Stimulated activated CD4-positive, alpha-beta T cell treated with anti-CD3 and anti-CD28 coated beads, TNF-alpha, amount 100 ng/mL, for 48 hours (primary cell): ENCODE measurements at regions not wholly inside any gene's neighbourhood (a gene's known extent, or its start where the extent isn't known, plus 50 kb on each side); places are given as distances from the start of the nearest gene placed in this dataset.
"Not testable (repeated sequence)": the region's sequence is repeated elsewhere in the genome, so short reads cannot be mapped to it uniquely, and the experiment has no call there.

Source experiments
- DNase-seq, 3 donors: peaks; one replicate each; pipeline ENCODE4 v3.0.0-alpha.2; 2020; ENCODE audit warnings: low read depth in 3 of 3

DNA sequence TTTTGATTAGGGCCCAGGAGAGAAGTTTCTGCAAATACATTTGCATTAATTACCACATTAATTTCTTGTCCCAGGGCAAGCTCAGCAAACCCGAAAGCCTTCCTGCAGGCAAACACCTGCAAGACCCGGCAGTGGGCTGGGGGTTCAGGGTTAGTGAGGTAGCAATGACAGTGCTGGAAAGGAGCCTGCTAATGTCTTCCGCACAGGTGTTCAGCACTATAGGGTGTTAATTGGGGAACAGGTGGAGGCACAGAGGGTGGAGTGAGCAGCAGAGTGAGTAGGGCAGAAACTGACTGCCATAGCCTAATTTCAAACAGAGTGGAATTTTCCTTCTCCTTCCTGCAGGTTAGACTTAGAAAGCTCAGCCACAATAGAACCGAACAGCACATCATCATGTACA lies 50.9 kb upstream of the UBASH3B start:
- DNase-seq, result no peak

DNA sequence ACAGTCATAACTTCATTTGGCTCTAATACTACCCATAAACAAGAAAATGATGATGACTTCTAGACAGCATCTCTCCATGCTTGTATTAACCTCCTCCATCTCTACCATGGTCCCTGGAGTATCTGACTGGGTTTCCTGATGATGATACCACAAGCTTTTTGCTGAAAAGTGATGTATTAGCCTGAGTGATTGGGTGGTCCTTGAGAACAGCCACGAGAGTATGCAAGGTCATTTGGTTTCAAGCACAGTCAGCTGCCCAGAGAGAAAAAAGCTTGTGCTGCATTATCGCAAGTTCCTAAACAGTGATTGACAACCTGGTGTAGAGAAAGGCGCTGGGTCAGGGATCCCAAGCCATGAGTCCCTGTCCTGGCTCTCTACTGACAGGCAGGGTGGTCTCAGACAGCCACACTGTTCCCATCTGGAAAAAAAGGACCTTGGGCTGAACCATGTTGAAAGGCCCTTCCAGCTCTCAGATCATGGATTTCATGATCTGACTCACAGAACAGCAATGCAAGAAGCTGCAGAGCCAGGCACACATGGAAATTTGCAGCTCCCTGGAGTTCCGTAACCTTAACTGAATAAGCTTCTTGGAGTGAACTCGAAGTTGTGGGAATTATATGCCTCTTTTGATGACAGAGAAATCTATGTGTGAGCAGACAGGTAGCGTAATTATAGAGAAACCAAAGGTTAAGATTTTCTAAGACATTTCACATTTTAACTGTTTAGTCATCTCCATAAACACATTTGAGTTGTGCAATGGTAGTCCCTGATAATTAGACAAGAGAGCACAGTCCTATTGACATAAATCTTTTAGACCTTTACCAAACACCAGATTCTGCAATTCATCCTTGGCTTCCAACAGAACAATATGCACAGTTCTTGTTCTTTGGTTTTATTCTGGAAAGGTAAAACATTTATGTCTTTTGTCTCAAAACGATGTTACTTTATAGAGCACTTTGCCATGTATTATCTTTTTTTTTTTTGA lies 54.1 kb upstream of the UBASH3B start:
- DNase-seq, result no peak

DNA sequence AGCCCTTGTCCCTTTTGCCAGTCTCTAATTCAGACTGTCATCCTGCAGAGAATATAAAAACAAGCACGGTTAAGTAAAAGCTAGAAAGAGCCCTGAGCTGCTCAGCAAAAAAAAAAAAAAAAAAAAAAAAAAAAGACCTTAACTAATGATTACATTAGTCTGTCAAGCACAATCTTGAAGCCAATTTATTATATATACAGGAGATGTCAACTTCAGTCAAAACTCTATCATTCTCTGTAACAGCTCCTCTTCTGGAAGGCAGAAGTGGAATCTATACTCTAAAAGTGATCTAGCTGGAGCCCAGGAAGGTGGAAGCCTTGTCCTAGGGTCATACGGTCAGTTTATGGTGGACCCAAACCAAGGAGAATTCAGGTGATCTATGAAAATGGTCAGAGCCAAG lies 55.2 kb upstream of the UBASH3B start:
- DNase-seq, result no peak

DNA sequence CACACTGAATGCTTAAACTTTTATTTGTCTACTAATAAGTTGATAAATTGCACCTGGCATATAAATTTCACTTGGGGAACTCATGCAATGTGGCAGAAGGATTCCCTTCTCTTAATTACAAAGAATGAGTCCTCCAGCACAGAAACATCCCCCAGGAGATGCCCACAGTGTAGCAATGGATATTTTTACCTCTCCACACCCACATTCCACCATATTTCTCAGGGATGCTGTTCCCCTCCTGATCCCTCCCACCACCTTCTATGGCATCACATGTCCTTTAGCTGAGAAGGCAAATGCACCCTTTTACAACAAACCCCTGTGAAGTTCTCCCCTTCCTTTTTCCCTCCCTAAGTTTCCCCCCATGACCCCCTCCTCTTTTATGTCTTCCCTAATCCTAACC lies 56.1 kb upstream of the UBASH3B start:
- DNase-seq, result no peak

DNA sequence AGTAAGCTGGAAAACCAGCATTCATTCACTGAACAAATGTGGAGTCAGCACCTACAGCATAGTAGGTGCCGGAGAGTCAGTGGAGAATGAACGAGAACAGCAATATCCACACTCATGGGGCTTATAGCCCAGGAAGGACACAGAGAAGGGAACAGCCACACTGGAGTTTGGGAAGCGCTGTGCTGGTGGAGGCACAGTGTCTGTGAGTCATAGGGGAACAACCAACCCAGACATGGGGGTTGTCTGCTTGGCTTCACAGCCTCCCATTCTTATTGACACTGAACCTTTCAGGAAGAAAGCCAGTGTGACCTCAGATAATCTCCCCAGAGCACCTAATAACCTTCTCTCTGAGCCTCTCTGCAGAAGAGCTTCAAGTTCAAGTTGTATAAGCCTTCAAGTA lies 56.6 kb upstream of the UBASH3B start:
- DNase-seq, result no peak

DNA sequence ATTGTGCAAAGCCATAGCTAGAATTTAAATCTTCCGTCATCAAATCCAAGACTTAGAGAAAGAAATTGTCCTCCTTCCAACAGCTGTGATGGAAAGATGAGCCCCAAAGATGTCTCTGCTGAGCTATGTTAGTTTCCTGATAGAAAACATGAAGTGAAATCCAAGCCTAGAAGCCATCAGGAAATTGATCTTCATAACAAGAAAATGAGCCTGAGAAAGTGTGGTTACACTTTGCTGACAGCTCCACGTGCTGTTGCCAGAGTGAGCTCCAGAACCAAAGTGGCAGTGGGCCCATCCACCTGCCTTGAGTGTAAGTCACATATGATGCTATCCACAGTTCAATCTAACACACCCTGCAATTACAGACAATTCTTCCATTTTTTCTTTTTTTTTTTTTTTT lies 58.0 kb upstream of the UBASH3B start:
- no peak for DNase-seq

DNA sequence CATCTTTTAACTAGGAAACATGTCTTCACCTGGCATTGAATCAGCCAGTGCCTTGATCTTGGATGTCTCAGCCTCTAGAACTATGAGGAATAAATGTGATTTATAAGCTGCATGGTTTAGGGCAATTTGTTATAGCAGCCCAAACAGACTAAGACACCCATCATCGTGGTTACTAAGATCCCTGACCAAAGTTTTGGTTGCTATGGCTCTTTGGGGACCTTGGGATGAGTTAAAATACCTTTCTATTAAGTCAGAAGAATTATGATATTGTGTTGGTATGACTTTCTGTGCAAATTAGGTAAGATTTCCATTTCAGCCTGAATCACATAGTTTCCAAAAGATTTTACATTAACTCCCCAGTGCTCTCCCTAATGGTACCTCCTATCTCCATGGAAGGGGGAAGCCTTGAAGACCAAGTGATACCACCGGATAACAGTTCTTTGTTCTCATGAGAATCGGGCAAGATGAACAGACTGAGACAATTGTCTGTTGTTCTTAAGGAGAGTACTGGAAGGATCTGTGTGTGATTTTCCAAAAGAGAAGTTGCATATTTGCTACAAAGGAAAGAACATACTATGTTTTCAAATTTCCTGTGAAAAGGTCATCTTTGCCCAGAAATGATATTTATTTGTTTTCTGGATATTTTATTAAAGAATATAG lies 60.4 kb upstream of the UBASH3B start:
- no peak for DNase-seq

DNA sequence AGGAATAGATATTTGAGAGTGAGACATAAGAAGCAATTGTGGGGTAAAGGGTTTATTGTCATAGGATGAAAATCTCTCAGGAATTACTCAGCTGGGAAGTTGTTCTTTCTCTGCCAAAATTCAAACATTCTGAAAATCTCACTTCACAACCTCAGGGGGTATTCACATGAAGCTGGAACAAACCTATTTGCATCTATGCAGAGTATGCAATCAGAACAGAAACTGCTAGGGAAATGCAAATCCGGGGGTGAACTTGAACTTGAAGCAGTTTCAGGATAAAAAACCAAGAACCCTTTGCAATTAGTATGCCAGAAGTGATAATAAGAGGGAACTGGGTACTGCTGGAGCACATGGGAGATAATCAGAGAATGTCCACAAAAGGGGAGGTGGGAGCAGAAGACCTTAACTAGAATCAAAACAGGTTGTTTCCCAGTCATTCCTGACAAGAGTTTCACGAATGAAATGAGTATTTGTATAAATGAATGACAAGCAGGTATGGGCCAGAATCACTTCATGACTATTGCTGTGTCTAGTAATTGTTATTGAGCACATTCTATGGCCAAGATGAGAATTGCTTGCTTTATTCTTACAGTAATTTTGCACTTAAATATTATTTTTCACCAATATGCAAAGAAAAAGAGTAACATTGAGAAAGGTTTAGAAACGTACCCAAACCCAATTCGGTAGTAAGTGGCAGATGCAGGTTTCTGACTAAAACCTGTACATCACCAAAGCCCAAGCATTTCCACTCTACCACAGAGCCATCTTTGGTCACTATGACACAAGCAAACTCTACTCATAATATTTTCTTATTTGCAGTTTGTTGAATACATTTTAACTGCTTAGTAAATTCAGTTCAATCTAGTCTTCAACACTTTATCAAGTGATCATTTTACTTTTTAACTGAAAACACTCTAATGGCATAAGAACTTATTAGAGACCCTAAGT lies 61.8 kb upstream of the UBASH3B start:
- DNase-seq, result no peak

DNA sequence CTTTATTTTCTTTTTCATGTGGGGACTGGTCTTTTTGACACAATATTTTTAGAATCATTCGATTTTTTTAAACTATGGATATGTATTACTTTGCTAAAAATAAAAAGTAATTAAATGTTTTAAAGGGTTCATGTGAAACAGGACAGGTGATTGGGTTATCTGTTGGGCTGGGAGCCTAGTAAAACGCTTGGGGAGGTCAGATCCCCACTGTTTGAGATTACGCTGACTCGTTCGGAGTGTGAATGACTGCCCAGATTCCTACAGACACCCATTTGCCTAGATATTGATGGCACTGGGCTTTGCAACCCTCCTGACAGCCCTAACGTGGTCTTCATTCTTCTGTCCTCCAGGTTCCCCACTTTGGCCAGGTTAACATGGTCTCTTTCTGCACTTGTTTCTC lies 62.9 kb upstream of the UBASH3B start:
- no peak for DNase-seq

DNA sequence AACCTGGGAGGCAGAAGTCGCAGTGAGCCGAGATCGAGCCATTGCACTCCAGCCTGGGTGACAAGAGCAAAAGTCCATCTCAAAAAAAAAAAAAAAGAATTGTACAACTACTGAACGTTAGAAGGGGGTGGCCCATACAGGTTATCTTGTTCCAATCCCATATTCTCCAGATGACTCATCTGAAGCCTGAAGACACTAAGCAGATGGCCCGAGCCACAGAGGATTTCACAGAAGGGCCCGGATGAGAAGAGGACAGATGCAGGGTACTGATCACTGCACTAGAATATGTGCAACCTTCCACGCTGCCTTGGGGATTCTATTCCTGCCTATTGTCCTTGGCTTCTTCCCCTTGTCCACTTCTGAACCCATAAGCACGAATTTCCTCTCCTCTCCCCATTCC lies 70.9 kb upstream of the UBASH3B start:
- no peak for DNase-seq

DNA sequence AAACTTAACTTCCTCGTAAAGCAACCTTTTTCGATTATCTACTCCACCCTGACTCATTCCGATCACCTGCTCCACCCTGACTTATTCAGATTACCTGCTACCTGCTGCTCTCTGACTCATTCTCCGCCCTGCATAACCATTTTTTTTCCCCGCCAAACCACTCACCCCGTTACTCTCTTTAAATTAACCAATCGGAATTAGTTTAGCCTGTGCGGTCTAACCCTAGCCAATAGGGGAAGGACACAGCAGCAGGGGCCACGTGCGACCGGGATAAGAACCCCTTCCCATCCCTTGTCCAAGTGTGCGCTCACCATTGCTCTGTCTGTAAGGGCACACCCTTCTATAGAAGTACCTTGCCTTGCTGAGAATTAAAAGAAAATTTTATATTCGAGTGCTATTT lies 75.5 kb upstream of the UBASH3B start:
- not testable (repeated sequence) for DNase-seq

DNA sequence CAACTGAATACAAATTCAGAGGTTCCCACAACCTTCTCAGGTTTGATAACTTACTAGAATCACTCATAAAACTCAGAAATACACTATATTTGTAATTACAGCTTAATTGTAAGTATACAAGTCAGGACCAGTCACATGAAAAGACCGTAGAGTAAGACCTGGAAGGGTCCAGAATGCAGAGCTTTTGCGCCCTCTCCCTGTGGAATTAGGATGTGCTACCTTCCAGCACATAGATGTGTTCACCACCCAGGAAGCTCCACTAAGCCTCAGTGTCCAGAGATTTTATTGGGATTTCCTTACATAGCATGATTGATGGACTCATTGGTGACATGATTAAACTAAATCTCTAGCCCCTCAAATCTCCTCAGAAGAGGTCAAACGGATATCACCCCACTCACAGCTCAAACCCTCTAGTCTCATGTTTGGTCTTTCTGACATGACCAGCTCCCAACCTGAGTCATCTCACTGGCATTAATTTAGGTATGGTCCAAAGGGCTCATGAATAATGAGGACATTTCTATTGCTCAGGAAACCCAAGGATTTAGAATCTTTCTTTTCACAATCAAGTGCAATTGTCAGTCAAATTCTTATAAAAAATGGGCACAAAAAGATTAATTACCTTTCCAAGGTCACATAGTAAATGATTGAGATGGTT lies 77.2 kb upstream of the UBASH3B start:
- no peak for DNase-seq

DNA sequence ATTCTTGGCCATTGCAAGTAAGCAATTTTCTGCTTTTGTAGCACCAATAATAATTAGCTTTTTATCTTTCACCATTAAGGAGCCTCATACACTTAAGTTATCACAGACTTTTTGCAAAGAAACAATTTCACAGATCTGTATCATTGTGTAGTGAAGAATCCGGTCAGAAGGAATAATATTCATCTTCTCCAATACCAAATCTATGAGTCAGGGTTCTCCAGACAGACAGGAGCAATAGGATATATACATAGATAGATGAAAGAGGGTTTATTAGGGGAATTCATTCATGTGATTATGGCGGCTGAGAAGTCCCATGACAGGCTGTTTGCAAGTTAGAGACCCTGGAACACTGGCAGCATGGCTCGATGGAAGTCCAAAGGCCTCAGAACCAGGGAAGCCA lies 82.9 kb upstream of the UBASH3B start:
- no peak for DNase-seq

DNA sequence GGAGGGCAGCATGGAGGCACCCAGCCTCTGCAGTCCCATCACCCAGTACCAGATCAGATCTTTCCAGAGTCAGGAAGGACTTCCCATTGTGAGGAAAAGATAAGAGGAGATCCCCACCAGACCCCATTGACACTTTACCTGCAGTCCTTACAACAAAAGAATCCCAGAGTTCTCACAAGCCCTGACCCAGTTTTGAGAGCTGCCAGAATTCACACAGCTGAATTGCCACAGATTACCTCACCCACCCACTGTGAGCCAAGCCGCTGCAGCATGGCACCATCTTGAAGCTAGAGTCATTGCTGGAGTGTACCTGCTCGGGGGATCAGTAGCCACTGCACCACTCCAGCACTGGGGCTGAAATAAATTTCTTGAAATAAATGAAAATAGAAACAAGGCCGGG lies 91.8 kb upstream of the UBASH3B start:
- no peak for DNase-seq

DNA sequence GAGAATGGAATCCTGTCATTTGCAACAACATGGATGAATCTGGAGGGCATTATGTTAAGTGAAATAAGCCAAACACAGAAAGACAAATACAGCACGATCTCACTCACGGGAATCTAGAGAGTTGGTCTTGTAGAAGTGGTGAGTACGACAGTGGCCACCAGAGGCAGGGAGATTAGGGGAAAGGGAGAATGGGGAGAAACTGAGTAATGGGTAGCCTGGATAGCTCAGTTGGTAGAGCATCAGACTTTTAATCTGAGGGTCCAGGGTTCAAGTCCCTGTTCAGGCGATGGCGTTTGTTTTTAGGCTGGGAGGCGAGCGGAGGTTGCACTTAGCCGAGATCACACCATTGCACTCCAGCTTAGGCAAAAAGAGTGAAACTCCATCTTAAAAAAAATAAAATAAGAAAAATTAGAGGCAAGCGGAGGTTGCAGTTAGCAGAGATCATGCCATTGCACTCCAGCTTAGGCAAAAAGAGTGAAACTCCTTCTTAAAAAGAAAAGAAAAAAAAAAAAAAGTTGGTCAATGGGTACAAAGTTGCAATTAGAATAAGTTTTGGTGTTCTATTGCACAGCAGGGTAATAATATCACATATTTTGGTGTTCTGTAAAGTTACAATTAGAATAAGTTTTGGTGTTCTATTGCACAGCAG lies 95.7 kb upstream of the UBASH3B start:
- DNase-seq, result no peak

DNA sequence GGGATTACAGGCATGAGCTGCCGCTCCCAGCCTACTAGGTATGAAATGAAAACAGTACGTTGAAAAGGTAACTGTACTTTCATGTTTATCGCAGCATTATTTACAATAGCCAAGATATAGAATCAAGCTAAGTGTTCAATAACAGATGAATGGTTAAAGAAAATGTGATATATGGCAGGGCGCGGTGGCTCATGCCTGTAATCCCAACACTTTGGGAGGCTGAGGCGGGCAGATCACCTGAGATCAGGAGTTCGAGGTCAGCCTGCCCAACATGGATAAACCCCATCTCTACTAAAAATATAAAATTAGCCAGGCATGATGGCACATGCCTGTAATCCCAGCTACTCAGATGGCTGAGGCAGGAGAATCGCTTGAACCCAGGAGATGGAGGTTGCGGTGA lies 96.3 kb upstream of the UBASH3B start:
- DNase-seq, result not testable (repeated sequence)

DNA sequence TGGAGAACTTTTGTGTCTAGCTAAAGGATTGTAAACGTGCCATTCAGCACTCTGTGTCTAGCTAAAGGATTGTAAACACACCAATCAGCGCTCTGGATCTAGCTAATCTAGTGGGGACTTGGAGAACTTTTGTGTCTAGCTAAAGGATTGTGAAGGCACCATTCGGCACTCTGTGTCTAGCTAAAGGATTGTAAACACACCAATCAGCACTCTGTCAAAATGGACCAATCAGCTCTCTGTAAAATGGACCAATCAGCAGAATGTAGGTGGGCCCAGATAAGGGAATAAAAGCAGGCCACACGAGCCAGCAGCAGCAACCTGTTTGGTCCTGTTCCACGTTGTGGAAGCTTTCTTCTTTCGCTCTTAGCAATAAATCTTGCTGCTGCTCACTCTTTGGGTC lies 98.4 kb upstream of the UBASH3B start:
- not testable (repeated sequence) for DNase-seq

DNA sequence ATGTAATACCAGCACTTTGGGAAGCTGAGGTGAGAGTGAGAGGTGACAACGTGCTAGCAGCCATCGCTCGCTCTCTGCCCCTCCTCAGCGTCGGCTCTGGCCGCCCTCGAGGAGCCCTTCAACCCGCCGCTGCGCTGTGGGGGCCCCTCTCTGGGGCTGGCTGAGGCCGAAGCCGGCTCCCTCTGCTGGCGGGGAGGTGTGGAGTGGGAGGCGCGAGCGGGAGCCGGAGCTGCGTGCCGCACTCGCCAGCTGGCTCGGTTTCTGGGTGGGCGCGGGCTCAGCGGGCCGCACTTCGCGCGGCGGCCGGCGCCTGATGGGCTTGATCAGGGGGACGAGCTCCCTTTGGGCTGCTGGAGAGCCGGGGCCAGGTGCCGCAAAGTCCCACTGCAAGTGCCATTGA lies 98.9 kb upstream of the UBASH3B start:
- peak in 1 of 3 donors; percentile 11 for DNase-seq

DNA sequence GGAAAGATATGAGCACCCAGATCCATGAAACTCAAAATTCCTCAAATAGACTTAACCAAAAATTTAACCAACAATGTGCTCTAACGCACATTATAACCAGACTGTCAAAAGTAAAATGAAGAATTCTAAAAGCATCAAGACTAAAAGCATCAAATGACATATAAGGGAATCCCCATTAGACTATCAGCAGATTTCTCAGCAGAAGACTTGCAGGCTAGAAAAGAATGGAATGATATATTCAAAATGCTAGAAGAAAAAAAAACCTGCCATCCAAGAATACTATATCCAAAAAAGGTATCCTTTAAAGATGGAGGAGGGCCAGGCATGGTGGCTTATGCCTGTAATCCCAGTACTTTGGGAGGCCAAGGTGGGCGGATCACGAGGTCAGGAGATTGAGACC lies 117.5 kb upstream of the UBASH3B start:
- no peak for DNase-seq

DNA sequence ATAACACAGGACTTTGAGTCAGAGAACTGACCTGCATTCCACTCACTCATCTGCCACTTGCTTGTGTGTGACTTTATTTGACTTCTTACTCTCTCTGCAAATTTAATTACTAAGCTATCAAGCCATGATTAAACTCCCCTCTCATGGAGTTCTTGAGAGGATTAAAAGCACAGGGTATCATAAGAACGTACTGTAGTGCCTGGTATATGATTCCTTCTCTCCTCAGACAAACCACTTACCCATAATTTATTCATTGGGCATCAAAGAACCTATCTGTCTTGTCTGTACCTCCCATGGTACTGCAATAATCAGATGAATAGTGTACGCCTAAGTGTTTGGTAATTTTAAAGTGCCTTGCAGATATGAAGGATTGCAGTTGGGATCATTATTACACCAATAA lies 130.6 kb upstream of the UBASH3B start:
- no peak for DNase-seq
